LoVo (cell line): ENCODE measurements at regions not wholly inside any gene's neighbourhood (a gene's known extent, or its start where the extent isn't known, plus 50 kb on each side); places are given as distances from the start of the nearest gene placed in this dataset.

ENCODE experiments used
- DNase-seq: peaks from one replicate; pipeline ENCODE4 v3.0.0-alpha.2; 2016; ENCODE audit warnings: low spot score

DNA sequence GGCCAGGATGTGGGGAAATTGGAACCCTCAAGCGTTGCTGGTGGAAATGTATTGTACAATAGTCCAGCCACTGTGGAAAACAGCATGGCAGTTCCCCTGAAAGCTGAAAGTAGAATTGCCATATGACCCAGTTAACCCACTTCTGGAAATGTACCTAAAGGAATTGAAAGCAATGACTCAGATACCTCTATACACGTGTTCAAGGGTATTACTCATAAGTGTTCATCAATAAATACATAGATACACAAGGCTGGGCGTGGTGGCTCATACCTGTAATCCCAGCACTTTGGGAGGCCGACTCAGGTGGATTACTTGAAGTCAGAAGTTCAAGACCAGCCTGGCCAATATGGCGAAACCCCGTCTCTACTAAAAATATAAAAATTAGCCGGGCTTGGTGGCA lies 71.9 kb upstream of the IRS2 start:
- no peak for DNase-seq

GRCh38 chr13:109857803-109858202 lies 71.4 kb upstream of the IRS2 start:
- no peak for DNase-seq

- no peak for DNase-seq
Measured at GRCh38 chr13:109857325-109857724, 70.9 kb upstream of the IRS2 start.

GRCh38 chr13:109856350-109856749 lies 70.0 kb upstream of the IRS2 start:
- DNase-seq: no peak

- DNase-seq: no peak
Measured at GRCh38 chr13:109853153-109853552, 66.8 kb upstream of the IRS2 start.

DNA sequence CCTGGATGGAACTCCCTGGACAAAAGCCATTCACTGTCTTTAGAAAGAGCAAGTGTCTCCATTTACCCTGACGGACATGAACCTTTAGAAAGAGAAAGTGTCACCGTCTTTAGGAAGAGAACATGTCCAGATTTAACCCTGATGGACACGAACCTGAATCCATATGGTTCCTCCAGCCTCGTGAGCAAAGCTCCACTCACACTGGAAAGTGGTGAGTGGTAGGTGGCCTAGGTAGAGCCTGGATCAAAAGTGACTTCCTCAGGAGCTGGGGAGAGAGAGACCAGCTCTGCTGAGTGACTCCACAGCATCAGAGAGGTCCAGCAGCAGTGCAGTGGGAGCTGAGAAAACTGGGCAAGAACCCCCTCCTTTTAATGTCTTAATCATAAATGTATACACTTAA lies 59.8 kb upstream of the IRS2 start:
- DNase-seq: no peak

GRCh38 chr13:109844396-109844795 lies 58.0 kb upstream of the IRS2 start:
- no peak for DNase-seq

- DNase-seq: no peak
Measured at GRCh38 chr13:109843695-109844094, 57.3 kb upstream of the IRS2 start.

GRCh38 chr13:109842212-109842920 lies 56.0 kb upstream of the IRS2 start:
- no peak for DNase-seq

DNA sequence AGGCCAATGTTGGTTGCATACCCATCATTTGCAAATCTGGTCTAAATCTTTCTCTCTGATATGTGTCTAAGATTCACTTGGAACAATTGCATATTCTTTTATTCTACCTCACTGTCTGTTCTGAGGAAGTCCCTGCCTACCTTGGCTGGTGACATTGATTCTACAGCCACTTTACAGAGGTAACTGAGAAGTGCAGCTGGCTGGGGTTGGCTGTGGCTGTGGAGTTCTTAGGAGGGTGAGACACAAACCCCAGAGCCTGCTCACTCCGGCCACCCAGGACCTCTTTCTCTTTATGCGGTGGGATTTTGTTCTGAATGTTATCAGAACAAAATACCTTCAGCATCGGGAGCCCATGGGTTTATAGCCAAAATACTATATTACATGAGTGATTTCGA lies 54.5 kb upstream of the IRS2 start:
- no peak for DNase-seq

GRCh38 chr13:109840201-109840892 lies 54.0 kb upstream of the IRS2 start:
- DNase-seq: peak; percentile 42

DNA sequence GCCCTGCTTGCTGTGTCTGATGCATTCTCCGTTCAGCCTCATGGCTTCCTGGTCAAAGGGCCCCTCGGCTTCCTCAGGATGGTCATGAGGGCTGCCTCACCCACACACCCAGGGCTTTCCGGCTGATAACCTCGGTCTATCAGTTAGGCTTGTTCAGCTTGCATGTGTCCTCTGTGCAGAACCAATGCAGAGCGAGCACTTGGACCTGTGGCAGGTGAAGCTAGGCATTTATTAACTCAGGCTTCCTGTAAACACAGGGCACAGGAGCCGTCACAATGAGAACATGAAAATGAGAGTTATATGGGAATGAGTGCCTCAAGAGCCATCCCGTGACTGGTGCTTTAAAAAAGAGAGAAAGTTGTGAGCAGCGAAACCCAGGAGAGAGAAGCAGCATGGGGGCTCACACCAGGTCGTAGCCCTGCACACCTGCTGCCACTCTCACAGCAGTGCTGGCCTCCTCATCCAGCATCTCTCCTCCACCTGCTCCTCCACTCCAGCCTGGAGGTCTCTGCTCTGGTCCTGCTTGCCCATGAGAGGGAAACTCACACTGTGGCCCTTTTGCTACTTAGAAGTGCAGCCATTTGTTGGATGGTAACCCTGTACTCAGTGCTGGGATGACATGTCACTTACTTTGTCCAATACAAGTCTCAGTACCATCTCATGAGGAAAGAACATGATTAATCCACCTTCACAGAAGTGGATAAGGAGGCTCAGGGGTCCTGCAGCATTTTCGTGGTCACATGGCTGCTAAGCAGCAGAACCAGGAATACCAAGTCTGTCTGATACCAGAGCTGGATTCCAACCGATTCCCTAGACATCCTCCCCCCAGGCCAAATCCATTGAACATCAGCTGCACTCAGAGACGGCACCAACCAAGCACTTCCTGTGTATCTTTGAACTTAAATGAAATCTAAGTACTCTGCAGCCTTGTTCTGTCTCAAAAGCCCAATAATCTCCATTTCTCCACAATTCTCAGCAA lies 50.5 kb upstream of the IRS2 start:
- peak; percentile 2 for DNase-seq
